Panc1 (cell line): ENCODE measurements at regions not wholly inside any gene's neighbourhood (a gene's known extent, or its start where the extent isn't known, plus 50 kb on each side); places are given as distances from the start of the nearest gene placed in this dataset.
A peak's percentile ranks its signal among the peaks of the same experiment; 100 is the strongest.

Experiments used
- ATAC-seq: fragments of 200-7000 bp; cut with Tn5 transposase; 2 replicates; pipeline ENCODE4 v1.9.1; 2020; ENCODE audit warnings: mild to moderate bottlenecking, moderate library complexity
- BruUV-seq: library from RNA; stranded (reverse); fragments of 400-500 nt; replicated peaks from 2 replicates; lab custom pipeline; 2021; lab: Mats Ljungman, UMichigan
- CTCF ChIA-PET: fragments of 300-600 bp; sonication (Branson Sonifier 250); formaldehyde crosslinking; loops from one replicate; lab custom pipeline; 2022; ENCODE audit warnings: antibody characterized with exemption; lab: Charles Lee
- POLR2A ChIA-PET: fragments of 300-600 bp; sonication (Branson Sonifier 250); formaldehyde crosslinking; loops from one replicate; lab custom pipeline; 2022; ENCODE audit warnings: antibody characterized with exemption; lab: Charles Lee
- DNase-seq: peaks from one replicate; pipeline ENCODE4 v3.0.0-alpha.2; 2010; ENCODE audit warnings: low read depth, low spot score
- H3K27ac ChIP-seq: 2 replicates; pipeline ENCODE4 v1.5.1; 2011; ENCODE audit warnings: mild to moderate bottlenecking, low read length, inconsistent platforms
- H3K27me3 ChIP-seq: fragments of 200-500 bp; sonication (Bioruptor generic); 2 replicates; pipeline ENCODE4 v1.6.0; 2014; ENCODE audit warnings: low read length, inconsistent platforms; ENCODE audit not compliant: control insufficient read depth, insufficient read depth
- H3K36me3 ChIP-seq: fragments of 200-500 bp; sonication (Bioruptor generic); 2 replicates; pipeline ENCODE4 v1.5.1; 2014; ENCODE audit warnings: inconsistent platforms, mild to moderate bottlenecking, low read length, moderate library complexity; ENCODE audit not compliant: control insufficient read depth, insufficient read depth
- H3K4me1 ChIP-seq: 2 replicates; pipeline ENCODE4 v1.5.1; 2011; ENCODE audit warnings: inconsistent platforms, mild to moderate bottlenecking, low read length, moderate library complexity; ENCODE audit not compliant: control insufficient read depth, insufficient read depth
- H3K4me3 ChIP-seq, 2 experiments: 2 replicates each; pipeline ENCODE4 v1.5.1; 2011 to 2012; ENCODE audit warnings: low read depth in 2 of 2, low read length in 2 of 2, mild to moderate bottlenecking in 2 of 2, inconsistent platforms in 1 of 2, moderate library complexity in 1 of 2
- H3K9me3 ChIP-seq: fragments of 200-500 bp; sonication (Bioruptor generic); 2 replicates; pipeline ENCODE4 v1.5.1; 2014; ENCODE audit warnings: low read depth, mild to moderate bottlenecking, inconsistent platforms, low read length, moderate library complexity; ENCODE audit not compliant: control insufficient read depth, insufficient read depth
- CTCF ChIP-seq: fragments of 450-650 bp; IDR thresholded peaks from 2 replicates; pipeline ENCODE4 v1.5.1; 2017; ENCODE audit warnings: mild to moderate bottlenecking
- POLR2AphosphoS5 ChIP-seq: IDR thresholded peaks from 2 replicates; pipeline ENCODE4 v1.6.1; 2012; ENCODE audit warnings: mild to moderate bottlenecking, low read depth, low read length, moderate library complexity
- SIN3A ChIP-seq: IDR thresholded peaks from 2 replicates; pipeline ENCODE4 v1.6.1; 2012; ENCODE audit warnings: low read depth, mild to moderate bottlenecking, low read length, moderate library complexity, borderline replicate concordance; ENCODE audit not compliant: insufficient read depth
- TCF7L2 ChIP-seq: IDR thresholded peaks from 2 replicates; pipeline ENCODE4 v1.6.1; 2011; ENCODE audit warnings: mild to moderate bottlenecking, low read depth, low read length, inconsistent platforms
- in situ Hi-C: cut with HindIII; loops from 2 replicates; pipeline ENCODE4 v1.10.0; 2016; ENCODE audit warnings: low sequenced_read_pairs, low pct_unique_long_range_greater_than_20kb
- intact Hi-C: fragments of 100-400 bp; cut with micrococcal nuclease; formaldehyde crosslinking; loops from one replicate; pipeline ENCODE4 v1.10.0; 2022; ENCODE audit not compliant: unreplicated experiment
- TF ChIP-seq, protein P1 (sequence below), 2 experiments: IDR thresholded peaks; 2 replicates each; pipeline ENCODE4 v1.6.1; 2011 to 2012; ENCODE audit warnings: low read depth in 2 of 2, control low read depth in 1 of 2, low read length in 1 of 2, mild to moderate bottlenecking in 1 of 2, moderate library complexity in 1 of 2; ENCODE audit not compliant: insufficient read depth in 1 of 2

DNA sequence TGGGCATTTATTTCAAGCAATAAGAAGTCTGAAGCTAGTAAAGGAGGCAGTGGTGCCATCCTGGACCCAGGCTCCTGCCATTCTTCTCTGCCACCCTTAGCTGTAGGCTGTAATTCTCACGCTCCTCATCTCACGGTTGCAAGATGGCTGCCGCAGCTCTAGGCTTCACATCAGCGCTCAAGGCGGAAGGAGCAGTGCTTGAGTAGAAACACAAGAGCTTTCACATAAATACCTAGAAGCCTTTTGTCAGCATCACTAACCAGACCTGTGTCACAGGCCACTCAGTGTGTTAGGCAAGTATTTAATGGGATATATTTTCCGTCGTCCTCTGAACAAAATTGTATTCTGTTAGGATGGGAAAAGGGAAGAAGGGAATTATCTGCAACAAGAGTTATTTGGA lies 118.9 kb upstream of the KLF14 start:
- intact Hi-C loops (no loop called here), in situ Hi-C loops (no loop called here)
- POLR2A ChIA-PET: no interaction called here
- no TSS peak for BruUV-seq
- Histone ChIP-seq H3K27me3 (no peaks in the 10 kb centered on the region), H3K36me3 (no peaks in the 10 kb centered on the region), H3K27ac (no peak overlapping the region), H3K4me3 (no peak overlapping the region), H3K9me3 (peaks cover 18% of the 10 kb centered on the region; the same call in 1 of the 2 replicates), H3K4me1 (no peaks in the 10 kb centered on the region)
- CTCF ChIA-PET: no interaction called here
- DNase-seq (no peak), ATAC-seq (no peak)
- TF ChIP-seq POLR2AphosphoS5 (no peak), TCF7L2 (no peak)

DNA sequence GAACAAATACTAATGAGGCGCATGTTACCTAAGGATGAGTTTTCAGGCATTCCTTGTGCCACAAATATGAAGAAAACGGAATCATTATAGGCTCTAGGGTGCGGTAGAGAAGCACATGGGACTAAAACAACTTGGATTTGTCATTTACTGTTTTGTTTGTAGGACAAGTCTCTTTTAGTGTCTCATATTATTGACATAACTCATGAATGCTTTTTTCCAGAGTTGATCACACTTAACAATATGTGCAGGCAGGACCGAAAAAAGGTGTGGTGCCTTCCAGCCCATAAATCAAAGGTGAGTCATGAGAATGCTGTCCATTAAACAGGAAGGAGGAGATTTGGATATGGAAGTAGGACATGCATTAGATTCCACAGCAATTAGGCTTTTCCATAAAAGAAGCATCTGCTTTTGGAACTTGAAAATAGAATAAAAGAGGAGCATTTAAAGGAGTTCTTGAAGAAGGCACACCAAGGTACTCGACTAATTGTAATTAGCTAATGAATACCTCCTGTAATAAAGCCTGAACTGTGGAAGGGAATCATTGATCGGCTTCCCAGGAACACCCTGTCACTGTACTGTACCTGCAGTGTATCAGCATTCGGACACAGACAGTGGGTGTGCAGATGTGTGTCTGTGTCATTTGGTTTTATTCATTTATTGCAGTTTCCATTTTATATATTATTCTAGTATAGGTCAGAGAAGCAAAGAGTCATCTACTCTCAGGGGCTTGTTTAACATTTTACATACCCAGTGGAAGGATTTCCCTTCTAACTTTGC lies 119.7 kb upstream of the KLF14 start:
- Histone ChIP-seq H3K4me3 (no peak overlapping the region), H3K27ac (no peak overlapping the region), H3K27me3 (no peaks in the 10 kb centered on the region), H3K9me3 (peaks cover 25% of the 10 kb centered on the region; the same call in 1 of the 2 replicates), H3K36me3 (no peaks in the 10 kb centered on the region), H3K4me1 (no peaks in the 10 kb centered on the region)
- BruUV-seq: no TSS peak
- ATAC-seq (peak; percentile 72; the same call in 1 of the 2 replicates), DNase-seq (peak; percentile 92)
- intact Hi-C loops (no loop called here), in situ Hi-C loops (no loop called here)
- CTCF ChIA-PET: no interaction called here
- TF ChIP-seq POLR2AphosphoS5 (no peak), CTCF (no peak), TCF7L2 (no peak), SIN3A (no peak)
- TF ChIP-seq, protein P1, sequence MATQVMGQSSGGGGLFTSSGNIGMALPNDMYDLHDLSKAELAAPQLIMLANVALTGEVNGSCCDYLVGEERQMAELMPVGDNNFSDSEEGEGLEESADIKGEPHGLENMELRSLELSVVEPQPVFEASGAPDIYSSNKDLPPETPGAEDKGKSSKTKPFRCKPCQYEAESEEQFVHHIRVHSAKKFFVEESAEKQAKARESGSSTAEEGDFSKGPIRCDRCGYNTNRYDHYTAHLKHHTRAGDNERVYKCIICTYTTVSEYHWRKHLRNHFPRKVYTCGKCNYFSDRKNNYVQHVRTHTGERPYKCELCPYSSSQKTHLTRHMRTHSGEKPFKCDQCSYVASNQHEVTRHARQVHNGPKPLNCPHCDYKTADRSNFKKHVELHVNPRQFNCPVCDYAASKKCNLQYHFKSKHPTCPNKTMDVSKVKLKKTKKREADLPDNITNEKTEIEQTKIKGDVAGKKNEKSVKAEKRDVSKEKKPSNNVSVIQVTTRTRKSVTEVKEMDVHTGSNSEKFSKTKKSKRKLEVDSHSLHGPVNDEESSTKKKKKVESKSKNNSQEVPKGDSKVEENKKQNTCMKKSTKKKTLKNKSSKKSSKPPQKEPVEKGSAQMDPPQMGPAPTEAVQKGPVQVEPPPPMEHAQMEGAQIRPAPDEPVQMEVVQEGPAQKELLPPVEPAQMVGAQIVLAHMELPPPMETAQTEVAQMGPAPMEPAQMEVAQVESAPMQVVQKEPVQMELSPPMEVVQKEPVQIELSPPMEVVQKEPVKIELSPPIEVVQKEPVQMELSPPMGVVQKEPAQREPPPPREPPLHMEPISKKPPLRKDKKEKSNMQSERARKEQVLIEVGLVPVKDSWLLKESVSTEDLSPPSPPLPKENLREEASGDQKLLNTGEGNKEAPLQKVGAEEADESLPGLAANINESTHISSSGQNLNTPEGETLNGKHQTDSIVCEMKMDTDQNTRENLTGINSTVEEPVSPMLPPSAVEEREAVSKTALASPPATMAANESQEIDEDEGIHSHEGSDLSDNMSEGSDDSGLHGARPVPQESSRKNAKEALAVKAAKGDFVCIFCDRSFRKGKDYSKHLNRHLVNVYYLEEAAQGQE (IDR thresholded peaks at IDR 0.05; ENCODE audit: insufficient read depth in 1 of 2, low read depth in 2 of 2, low read length in 1 of 2): no peak
- POLR2A ChIA-PET: no interaction called here

DNA sequence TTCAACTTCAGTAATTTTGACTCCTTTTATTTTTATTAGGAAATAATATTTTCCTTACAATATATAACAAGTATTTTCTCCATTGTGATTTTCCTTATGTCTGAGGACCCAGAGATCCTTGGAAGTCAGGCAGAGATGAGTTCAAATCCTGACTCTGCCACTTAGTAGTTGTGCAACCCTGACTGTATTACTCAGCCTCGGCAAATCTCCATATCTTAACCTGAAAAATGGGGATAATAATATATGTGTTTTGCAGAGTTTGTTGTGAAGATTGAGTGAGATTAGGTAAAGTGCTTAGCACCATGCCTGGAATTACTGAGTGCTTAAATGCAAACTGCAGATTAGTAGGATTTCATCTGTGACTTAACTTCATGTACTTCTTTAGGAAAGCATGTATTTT lies 120.5 kb upstream of the KLF14 start:
- no peaks in the 10 kb centered on the region for H3K4me1 ChIP-seq
- no peaks in the 10 kb centered on the region for H3K36me3 ChIP-seq
- TF ChIP-seq CTCF (no peak), POLR2AphosphoS5 (no peak), TCF7L2 (no peak), SIN3A (no peak)
- TF ChIP-seq, protein P1 (IDR thresholded peaks at IDR 0.05; ENCODE audit: insufficient read depth in 1 of 2, low read depth in 2 of 2, low read length in 1 of 2): no peak
- DNase-seq (no peak), ATAC-seq (no peak)
- BruUV-seq: no TSS peak
- in situ Hi-C loops: no loop called here
- H3K4me3 ChIP-seq: no peak overlapping the region
- CTCF ChIA-PET: no interaction called here
- H3K9me3 ChIP-seq: peaks cover 27% of the 10 kb centered on the region; the same call in 1 of the 2 replicates
- H3K27ac ChIP-seq: no peak overlapping the region
- no peaks in the 10 kb centered on the region for H3K27me3 ChIP-seq
- intact Hi-C loops: no loop called here
- POLR2A ChIA-PET: no interaction called here
